Activated CD8-positive, alpha-beta memory T cell treated with anti-CD3 and anti-CD28 coated beads, Interleukin-2, amount 10 ng/mL, durations not matched to agents 7 days and 5 days (primary cell): ENCODE measurements at regions not wholly inside any gene's neighbourhood (a gene's known extent, or its start where the extent isn't known, plus 50 kb on each side); places are given as distances from the start of the nearest gene placed in this dataset.

Source experiments
- ATAC-seq: fragments of 150-1000 bp; cut with Tn5 transposase; one replicate; pipeline ENCODE4 v1.10.0; 2021; ENCODE audit warnings: moderate library complexity
- CTCF ChIA-PET: fragments of 350-600 bp; sonication (Branson Sonifier 250); formaldehyde crosslinking; loops from one replicate; lab custom pipeline; 2021; ENCODE audit warnings: antibody characterized with exemption; lab: Charles Lee
- DNase-seq: peaks from one replicate; pipeline ENCODE4 v3.0.0-alpha.2; 2020
- H3K27ac Mint-ChIP-seq: one replicate; pipeline ENCODE4 v1.8.0; 2021; ENCODE audit warnings: mild to moderate bottlenecking, mixed read lengths
- H3K27me3 Mint-ChIP-seq: one replicate; pipeline ENCODE4 v1.8.0; 2021; ENCODE audit warnings: mixed read lengths
- H3K36me3 Mint-ChIP-seq: one replicate; pipeline ENCODE4 v1.8.0; 2021; ENCODE audit warnings: mild to moderate bottlenecking, mixed read lengths
- H3K4me1 Mint-ChIP-seq: one replicate; pipeline ENCODE4 v1.8.0; 2021; ENCODE audit warnings: mixed read lengths
- H3K4me3 Mint-ChIP-seq: one replicate; pipeline ENCODE4 v1.8.0; 2021; ENCODE audit warnings: mild to moderate bottlenecking, moderate library complexity, mixed read lengths
- H3K9me3 Mint-ChIP-seq: one replicate; pipeline ENCODE4 v1.8.0; 2022; ENCODE audit warnings: low read depth, mixed read lengths

- H3K4me1 Mint-ChIP-seq = no peaks in the 10 kb centered on the region
- DNase-seq = no peak
- no peak overlapping the region for H3K27ac Mint-ChIP-seq
- CTCF ChIA-PET = no interaction called here
- H3K36me3 Mint-ChIP-seq = no peaks in the 10 kb centered on the region
- peaks cover 5% of the 10 kb centered on the region for H3K9me3 Mint-ChIP-seq
- ATAC-seq = no peak
- no peak overlapping the region for H3K4me3 Mint-ChIP-seq
- H3K27me3 Mint-ChIP-seq = no peaks in the 10 kb centered on the region
These were observed 668.4 kb downstream of the FAT4 start for GRCh38 chr4:125983168-125983567.

- CTCF ChIA-PET = no interaction called here
- Mint-ChIP-seq H3K9me3 (peaks cover 2% of the 10 kb centered on the region), H3K4me1 (no peaks in the 10 kb centered on the region), H3K27me3 (no peaks in the 10 kb centered on the region), H3K36me3 (no peaks in the 10 kb centered on the region), H3K4me3 (no peak overlapping the region), H3K27ac (no peak overlapping the region)
- no peak for DNase-seq
- no peak for ATAC-seq
These were observed 671.1 kb downstream of the FAT4 start for GRCh38 chr4:125985856-125986255.

DNA sequence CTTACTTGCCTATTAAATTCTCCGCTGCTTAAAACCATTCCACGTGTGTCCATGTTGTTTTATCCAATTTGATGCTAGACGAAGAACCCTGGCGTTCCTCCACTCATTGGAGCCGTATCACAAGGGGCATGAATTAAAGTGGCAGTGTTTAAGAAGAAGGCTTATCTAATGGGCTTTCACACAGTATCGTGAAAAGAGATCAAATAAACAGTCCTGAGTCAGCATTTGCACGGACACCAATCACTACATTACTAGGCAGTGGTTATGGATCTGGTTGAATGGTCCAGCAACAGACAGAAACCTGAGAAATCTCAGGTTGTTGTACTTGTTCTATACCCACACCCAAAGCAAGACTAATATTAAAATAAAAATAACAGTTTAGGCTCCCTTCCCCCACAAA, 671.6 kb downstream of the FAT4 start:
- ATAC-seq (no peak), DNase-seq (no peak)
- peaks cover 2% of the 10 kb centered on the region for H3K9me3 Mint-ChIP-seq
- no peak overlapping the region for H3K27ac Mint-ChIP-seq
- CTCF ChIA-PET = no interaction called here
- no peaks in the 10 kb centered on the region for H3K4me1 Mint-ChIP-seq
- no peak overlapping the region for H3K4me3 Mint-ChIP-seq
- no peaks in the 10 kb centered on the region for H3K27me3 Mint-ChIP-seq
- H3K36me3 Mint-ChIP-seq = no peaks in the 10 kb centered on the region

- H3K36me3 Mint-ChIP-seq = no peaks in the 10 kb centered on the region
- H3K9me3 Mint-ChIP-seq = peaks cover 2% of the 10 kb centered on the region
- H3K4me3 Mint-ChIP-seq = no peak overlapping the region
- CTCF ChIA-PET = no interaction called here
- DNase-seq = no peak
- no peak for ATAC-seq
- no peaks in the 10 kb centered on the region for H3K27me3 Mint-ChIP-seq
- H3K27ac Mint-ChIP-seq = no peak overlapping the region
- H3K4me1 Mint-ChIP-seq = no peaks in the 10 kb centered on the region
These were observed 673.7 kb downstream of the FAT4 start for GRCh38 chr4:125988464-125988863.

GRCh38 chr4:125991398-125991797, 676.6 kb downstream of the FAT4 start:
- Mint-ChIP-seq H3K9me3 (no peaks in the 10 kb centered on the region), H3K4me1 (no peaks in the 10 kb centered on the region), H3K4me3 (no peak overlapping the region), H3K27ac (no peak overlapping the region), H3K36me3 (no peaks in the 10 kb centered on the region), H3K27me3 (no peaks in the 10 kb centered on the region)
- no peak for ATAC-seq
- CTCF ChIA-PET = no interaction called here
- no peak for DNase-seq

- H3K27me3 Mint-ChIP-seq = no peaks in the 10 kb centered on the region
- H3K36me3 Mint-ChIP-seq = no peaks in the 10 kb centered on the region
- DNase-seq (no peak), ATAC-seq (no peak)
- CTCF ChIA-PET = no interaction called here
- H3K9me3 Mint-ChIP-seq = no peaks in the 10 kb centered on the region
- no peak overlapping the region for H3K4me3 Mint-ChIP-seq
- H3K27ac Mint-ChIP-seq = no peak overlapping the region
- H3K4me1 Mint-ChIP-seq = no peaks in the 10 kb centered on the region
These were observed 678.1 kb downstream of the FAT4 start for GRCh38 chr4:125992891-125993290.

DNA sequence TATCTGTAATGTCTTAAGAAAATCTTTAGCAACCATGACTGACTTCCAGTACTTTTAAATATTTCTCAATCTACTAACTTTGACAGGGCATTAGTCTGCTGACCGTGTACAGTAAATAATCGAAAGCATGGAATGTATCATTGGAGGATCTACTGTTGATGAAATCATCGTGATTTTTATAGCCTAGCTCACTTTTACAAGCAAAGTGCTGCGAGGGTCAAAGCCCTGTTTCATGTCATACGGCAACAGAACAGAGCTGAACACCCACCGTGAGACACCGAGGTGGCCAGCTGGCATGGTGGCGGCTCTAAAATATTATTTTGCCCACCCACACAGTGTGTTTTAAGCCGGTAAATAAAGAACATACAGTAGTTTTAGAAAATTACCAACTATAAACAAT, 679.3 kb downstream of the FAT4 start:
- Mint-ChIP-seq H3K27me3 (no peaks in the 10 kb centered on the region), H3K36me3 (no peaks in the 10 kb centered on the region), H3K4me3 (no peak overlapping the region), H3K9me3 (peaks cover 6% of the 10 kb centered on the region), H3K27ac (no peak overlapping the region), H3K4me1 (no peaks in the 10 kb centered on the region)
- no peak for ATAC-seq
- CTCF ChIA-PET = no interaction called here
- no peak for DNase-seq

GRCh38 chr4:125994430-125994829, 679.7 kb downstream of the FAT4 start:
- Mint-ChIP-seq H3K36me3 (no peaks in the 10 kb centered on the region), H3K27ac (no peak overlapping the region), H3K9me3 (peaks cover 6% of the 10 kb centered on the region), H3K27me3 (no peaks in the 10 kb centered on the region), H3K4me3 (no peak overlapping the region), H3K4me1 (no peaks in the 10 kb centered on the region)
- DNase-seq = no peak
- ATAC-seq = no peak
- CTCF ChIA-PET = no interaction called here

DNA sequence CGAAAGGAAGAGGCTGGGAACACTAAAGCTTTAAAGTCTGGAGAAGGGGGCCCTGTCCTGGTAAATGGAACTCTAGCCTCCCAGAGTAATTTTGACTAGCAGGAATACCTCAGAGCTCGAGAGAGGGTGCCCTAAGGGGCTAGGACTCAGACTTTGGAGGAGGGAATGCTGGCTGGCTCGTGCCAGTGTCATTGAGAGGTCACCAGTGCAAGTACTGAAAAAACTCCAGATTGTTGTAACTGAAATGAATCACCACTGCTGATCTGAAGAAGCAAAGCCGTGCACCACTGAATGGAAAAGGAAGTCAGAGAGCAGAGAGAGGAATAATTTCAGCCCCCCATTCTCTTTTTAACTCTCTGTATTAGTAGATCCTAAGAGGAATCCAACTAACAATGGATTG, 690.2 kb downstream of the FAT4 start:
- CTCF ChIA-PET = no interaction called here
- Mint-ChIP-seq H3K27ac (no peak overlapping the region), H3K27me3 (no peaks in the 10 kb centered on the region), H3K9me3 (peaks cover 3% of the 10 kb centered on the region), H3K36me3 (no peaks in the 10 kb centered on the region), H3K4me1 (no peaks in the 10 kb centered on the region), H3K4me3 (no peak overlapping the region)
- ATAC-seq = no peak
- DNase-seq = no peak

GRCh38 chr4:126007142-126007541, 692.4 kb downstream of the FAT4 start:
- CTCF ChIA-PET = no interaction called here
- Mint-ChIP-seq H3K9me3 (peaks cover 3% of the 10 kb centered on the region), H3K4me1 (no peaks in the 10 kb centered on the region), H3K27me3 (no peaks in the 10 kb centered on the region), H3K27ac (no peak overlapping the region), H3K36me3 (no peaks in the 10 kb centered on the region), H3K4me3 (no peak overlapping the region)
- ATAC-seq = no peak
- no peak for DNase-seq

DNA sequence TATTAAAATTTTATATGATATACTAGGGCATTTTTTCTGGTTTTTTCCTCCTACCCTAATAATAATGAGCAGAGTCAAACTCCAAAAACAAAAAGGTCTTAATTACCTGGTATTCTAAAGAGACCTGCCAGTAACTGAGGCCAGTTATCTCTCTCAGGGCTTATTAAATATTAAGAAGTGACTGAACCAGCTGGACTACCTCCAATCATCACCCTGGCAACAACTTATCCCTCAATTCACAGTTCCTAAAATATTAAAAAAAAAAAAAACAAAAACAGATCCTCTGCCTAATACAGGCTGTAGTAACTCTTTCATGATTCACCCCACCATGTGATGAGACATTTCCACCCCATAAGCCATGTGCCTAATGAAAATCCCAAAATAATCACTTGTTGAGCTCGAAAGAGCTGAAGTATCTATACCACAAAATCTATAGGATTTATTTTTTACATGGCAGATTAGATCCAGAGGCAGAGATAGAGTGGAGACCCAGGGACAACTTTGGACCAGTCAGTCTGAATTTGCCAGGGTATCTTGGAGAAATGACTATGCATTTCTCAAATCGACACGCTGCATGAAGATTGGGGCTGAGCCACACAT, 698.0 kb downstream of the FAT4 start:
- ATAC-seq (no peak), DNase-seq (no peak)
- H3K27me3 Mint-ChIP-seq = no peaks in the 10 kb centered on the region
- H3K9me3 Mint-ChIP-seq = peaks cover 8% of the 10 kb centered on the region
- CTCF ChIA-PET = no interaction called here
- no peak overlapping the region for H3K4me3 Mint-ChIP-seq
- no peaks in the 10 kb centered on the region for H3K4me1 Mint-ChIP-seq
- no peak overlapping the region for H3K27ac Mint-ChIP-seq
- no peaks in the 10 kb centered on the region for H3K36me3 Mint-ChIP-seq

DNA sequence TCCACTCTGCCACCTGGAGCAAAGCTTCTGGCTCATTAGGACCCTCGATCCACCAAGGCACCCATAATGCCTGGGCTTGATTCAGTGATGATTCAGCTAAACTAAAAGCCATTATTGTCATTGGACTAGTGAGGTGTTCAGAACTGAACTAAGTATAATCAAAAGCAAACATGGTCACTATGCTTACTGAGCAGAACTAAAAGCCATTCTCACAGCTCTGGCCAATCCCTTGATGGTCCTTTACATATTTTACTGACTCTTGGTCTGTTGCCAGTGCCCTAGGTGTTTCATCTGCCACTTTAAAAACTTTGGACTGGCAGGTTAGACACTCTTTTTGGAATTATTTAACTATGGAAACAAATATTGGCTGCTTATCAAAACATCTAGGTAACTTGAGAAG, 703.5 kb downstream of the FAT4 start:
- Mint-ChIP-seq H3K9me3 (peaks cover 8% of the 10 kb centered on the region), H3K36me3 (no peaks in the 10 kb centered on the region), H3K27me3 (no peaks in the 10 kb centered on the region), H3K4me3 (no peak overlapping the region), H3K4me1 (no peaks in the 10 kb centered on the region), H3K27ac (no peak overlapping the region)
- ATAC-seq (no peak), DNase-seq (no peak)
- CTCF ChIA-PET = no interaction called here

DNA sequence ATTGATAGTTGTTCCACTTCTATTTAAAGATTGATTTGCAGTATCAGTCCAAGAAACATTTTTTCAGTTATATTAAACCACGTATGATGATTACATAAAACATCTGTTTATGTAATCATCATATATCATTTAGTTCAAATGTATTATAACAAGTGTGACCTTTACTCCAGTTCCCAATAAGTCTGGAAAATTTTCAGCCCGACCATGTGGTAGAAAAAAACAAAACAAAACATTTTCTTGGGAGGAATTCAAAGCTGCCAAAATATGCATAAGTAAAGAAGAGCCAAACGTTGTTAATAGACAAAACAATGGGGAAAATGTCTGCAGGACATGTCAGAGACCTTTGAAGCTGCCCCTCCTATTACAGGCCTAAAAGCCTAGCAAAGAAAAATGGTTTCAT, 709.1 kb downstream of the FAT4 start:
- no peak overlapping the region for H3K27ac Mint-ChIP-seq
- H3K4me1 Mint-ChIP-seq = no peaks in the 10 kb centered on the region
- CTCF ChIA-PET = no interaction called here
- DNase-seq (no peak), ATAC-seq (no peak)
- peaks cover 3% of the 10 kb centered on the region for H3K9me3 Mint-ChIP-seq
- no peaks in the 10 kb centered on the region for H3K36me3 Mint-ChIP-seq
- no peak overlapping the region for H3K4me3 Mint-ChIP-seq
- H3K27me3 Mint-ChIP-seq = no peaks in the 10 kb centered on the region

- DNase-seq (no peak), ATAC-seq (no peak)
- H3K4me1 Mint-ChIP-seq = no peaks in the 10 kb centered on the region
- CTCF ChIA-PET = interaction anchor here (0.6 kb wide), 1 partner anchor 22 kb away, joined by 3 read pairs; no protein-coding TSS in a partner anchor
- no peaks in the 10 kb centered on the region for H3K27me3 Mint-ChIP-seq
- H3K27ac Mint-ChIP-seq = no peak overlapping the region
- H3K9me3 Mint-ChIP-seq = no peaks in the 10 kb centered on the region
- no peak overlapping the region for H3K4me3 Mint-ChIP-seq
- no peaks in the 10 kb centered on the region for H3K36me3 Mint-ChIP-seq
These were observed 712.8 kb downstream of the FAT4 start for GRCh38 chr4:126027601-126028000.

DNA sequence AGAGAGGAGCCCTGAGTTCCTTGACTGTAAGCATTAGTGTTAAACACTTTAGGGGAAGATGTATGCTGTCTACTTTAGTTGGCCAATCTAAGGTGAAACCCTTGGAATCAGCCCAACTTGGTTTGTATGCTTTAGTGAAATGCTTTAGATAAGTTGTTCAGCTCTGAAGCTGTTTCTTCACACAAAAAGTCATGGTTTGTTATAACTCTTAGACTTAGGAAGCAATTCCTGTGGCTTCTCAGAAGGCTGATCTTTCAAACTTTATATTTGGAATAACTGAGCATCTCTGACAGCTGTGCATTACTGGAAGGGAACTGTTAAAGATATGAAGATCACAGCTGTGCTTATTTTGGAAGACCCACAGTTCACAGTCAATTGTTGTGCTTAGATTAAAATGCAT, 714.1 kb downstream of the FAT4 start:
- Mint-ChIP-seq H3K27ac (no peak overlapping the region), H3K4me1 (no peaks in the 10 kb centered on the region), H3K4me3 (no peak overlapping the region), H3K36me3 (no peaks in the 10 kb centered on the region), H3K27me3 (no peaks in the 10 kb centered on the region), H3K9me3 (no peaks in the 10 kb centered on the region)
- DNase-seq (no peak), ATAC-seq (no peak)
- CTCF ChIA-PET = no interaction called here
